SHP77 (cell line): ENCODE measurements at regions not wholly inside any gene's neighbourhood (a gene's known extent, or its start where the extent isn't known, plus 50 kb on each side); places are given as distances from the start of the nearest gene placed in this dataset.

Experiments used
- DNase-seq, 2 experiments: peaks; one replicate each; lab custom pipeline; 2025; lab: John Stamatoyannopoulos, UW

GRCh38 chr1:59005491-59006288 lies 221.8 kb upstream of the JUN start:
- DNase-seq: no peak

GRCh38 chr1:59006289-59006658 lies 222.4 kb upstream of the JUN start:
- no peak for DNase-seq

GRCh38 chr1:59006932-59007331 lies 223.1 kb upstream of the JUN start:
- no peak for DNase-seq

GRCh38 chr1:59007429-59007819 lies 223.6 kb upstream of the JUN start:
- no peak for DNase-seq

GRCh38 chr1:59007820-59008598 lies 224.2 kb upstream of the JUN start:
- no peak for DNase-seq

GRCh38 chr1:59008599-59009347 lies 224.9 kb upstream of the JUN start:
- no peak for DNase-seq

- no peak for DNase-seq
Measured at GRCh38 chr1:59011663-59012062, 227.8 kb upstream of the JUN start.

GRCh38 chr1:59012378-59012777 lies 228.5 kb upstream of the JUN start:
- DNase-seq: no peak

- DNase-seq: no peak
Measured at GRCh38 chr1:59013276-59013927, 229.6 kb upstream of the JUN start.

- no peak for DNase-seq
Measured at GRCh38 chr1:59013928-59014279, 230.1 kb upstream of the JUN start.

GRCh38 chr1:59014827-59015226 lies 231.0 kb upstream of the JUN start:
- DNase-seq: no peak

GRCh38 chr1:59015708-59016107 lies 231.9 kb upstream of the JUN start:
- DNase-seq: no peak

- peak; percentile 16 to 19 for DNase-seq
Measured at GRCh38 chr1:59016390-59016789, 232.5 kb upstream of the JUN start.

GRCh38 chr1:59017501-59018231 lies 233.8 kb upstream of the JUN start:
- no peak for DNase-seq

- DNase-seq: no peak
Measured at GRCh38 chr1:59018446-59018845, 234.6 kb upstream of the JUN start.

- DNase-seq: no peak
Measured at GRCh38 chr1:59018860-59019259, 235.0 kb upstream of the JUN start.

GRCh38 chr1:59020151-59020997 lies 236.5 kb upstream of the JUN start:
- DNase-seq: peak; percentile 7 to 15

GRCh38 chr1:59022199-59022598 lies 238.4 kb upstream of the JUN start:
- DNase-seq: no peak

GRCh38 chr1:59022799-59023198 lies 239.0 kb upstream of the JUN start:
- DNase-seq: no peak

- no peak for DNase-seq
Measured at GRCh38 chr1:59025201-59025600, 241.4 kb upstream of the JUN start.
